Fibroblast of skin of right biceps (primary cell): ENCODE measurements at regions not wholly inside any gene's neighbourhood (a gene's known extent, or its start where the extent isn't known, plus 50 kb on each side); places are given as distances from the start of the nearest gene placed in this dataset.

Source experiments
- DNase-seq: peaks from one replicate; pipeline ENCODE4 v3.0.0-alpha.2; 2013

DNA sequence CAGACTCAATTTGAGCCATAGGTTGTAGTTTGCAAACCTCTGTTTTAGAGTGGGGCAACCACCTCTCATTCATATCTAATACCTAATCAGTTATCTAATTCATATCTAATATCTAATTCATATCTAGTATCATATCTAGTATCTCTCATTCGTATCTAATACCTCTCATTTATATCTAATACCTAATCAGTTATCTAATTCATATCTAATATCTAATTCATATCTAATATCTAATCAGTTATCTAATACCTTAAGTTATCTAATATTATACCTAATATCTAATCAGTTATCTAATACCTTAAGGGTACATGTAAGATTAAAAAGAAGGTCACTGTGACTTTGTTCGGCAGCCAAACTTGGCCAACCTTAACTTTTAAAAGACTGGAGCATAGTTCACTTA lies 403.4 kb upstream of the MMADHC start:
- DNase-seq, result no peak

DNA sequence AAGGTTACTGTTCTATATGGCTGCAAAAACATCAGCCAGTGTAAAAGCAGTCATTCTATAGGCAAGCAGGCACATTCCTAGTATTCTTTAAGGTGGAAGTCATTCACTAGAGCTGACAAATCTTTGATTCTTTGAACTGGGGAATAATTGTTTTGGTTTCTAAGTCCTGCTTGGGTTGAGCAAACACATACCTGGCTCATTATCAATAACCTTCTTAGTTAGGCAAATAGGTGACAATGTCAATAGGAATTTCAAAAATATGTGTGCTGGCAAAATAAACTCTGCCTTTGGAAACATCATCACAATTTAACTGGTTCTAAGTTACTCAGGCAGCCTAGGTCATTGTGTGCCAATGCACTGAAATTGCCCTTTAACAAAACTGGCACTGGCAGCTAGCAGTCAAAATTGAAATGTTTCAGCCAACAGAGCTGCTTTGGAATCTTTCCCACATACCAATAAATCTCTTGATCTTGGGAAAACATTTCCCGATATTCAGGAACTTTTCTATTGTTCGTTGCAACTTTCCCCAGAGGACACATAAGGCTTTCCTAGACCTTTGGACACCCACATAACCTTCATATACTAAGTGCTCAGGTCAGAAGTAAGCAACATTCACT lies 402.0 kb upstream of the MMADHC start:
- DNase-seq, result peak; percentile 79

DNA sequence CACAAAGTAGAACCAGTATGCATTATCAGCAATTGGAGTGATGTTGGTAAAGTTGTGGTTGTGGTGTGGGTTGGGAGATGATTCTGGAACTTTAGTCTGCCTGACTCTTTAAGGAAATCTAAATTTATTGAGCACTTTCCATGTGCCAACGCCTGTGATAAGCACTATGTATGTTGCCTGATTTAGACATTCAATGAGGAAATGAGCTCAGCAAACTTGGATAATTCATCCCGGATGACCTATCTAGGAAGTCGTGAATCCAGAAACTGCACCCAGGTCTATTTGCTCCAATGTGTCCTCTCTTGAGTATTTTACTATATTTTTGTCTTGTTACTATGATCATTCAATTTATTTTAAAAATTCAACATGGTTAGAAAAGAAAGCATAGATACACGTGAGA lies 400.8 kb upstream of the MMADHC start:
- DNase-seq, result no peak

DNA sequence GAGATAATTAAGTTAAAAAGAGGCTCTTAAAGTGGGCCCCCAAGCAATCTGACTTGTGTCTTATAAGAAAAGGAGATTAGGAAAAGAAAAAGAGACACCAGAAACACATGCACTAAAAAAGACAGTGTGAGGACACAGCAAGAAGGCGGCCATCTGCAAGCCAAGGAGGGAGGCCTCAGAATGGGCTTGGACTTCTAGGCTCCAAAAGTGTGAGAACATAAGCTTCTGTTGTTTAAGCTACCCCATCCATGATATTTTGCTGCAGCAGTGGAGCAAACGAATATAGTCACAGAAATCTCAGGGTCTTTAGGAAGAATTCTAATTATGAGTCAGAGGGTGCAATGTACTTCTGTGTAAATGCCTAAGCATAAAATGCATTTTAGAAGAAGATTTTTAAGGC lies 399.3 kb upstream of the MMADHC start:
- DNase-seq, result no peak

DNA sequence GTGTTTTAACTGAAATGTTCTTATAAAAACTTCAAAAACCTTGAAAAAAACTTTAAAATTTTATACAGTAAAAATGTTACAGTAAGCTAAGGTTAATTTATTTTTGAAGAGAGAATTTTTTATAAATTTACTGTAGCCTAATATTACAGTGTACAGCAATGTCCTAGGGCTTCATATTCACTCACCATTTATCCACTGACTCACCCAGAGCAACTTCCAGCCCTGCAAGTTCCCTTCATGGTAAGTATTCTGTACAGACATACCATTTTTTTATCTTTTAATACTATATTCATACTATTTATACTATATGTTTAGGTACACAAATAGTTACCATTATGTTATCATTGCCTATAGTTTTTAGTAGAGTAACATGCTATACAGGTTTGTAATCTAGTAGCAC lies 396.7 kb upstream of the MMADHC start:
- DNase-seq, result no peak

DNA sequence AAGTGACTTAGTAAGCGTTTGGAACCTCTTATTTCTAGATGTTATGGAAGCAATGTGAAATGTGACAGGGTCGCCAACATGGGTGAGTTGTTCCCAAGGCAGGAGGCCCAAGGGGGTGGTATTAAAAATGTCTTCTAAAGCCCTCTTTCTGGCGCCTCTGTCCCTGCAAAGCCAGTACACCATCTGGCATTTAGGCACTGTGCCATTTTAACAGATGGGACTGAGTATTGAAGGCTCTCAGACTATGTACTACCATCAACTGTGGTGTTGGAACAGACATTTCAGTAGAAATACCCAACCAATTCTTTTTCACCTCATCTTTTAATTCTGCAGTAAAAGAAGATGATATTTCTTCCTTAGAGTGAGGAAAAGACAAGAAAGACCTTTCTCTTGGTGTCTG lies 384.5 kb upstream of the MMADHC start:
- peak; percentile 17 for DNase-seq

DNA sequence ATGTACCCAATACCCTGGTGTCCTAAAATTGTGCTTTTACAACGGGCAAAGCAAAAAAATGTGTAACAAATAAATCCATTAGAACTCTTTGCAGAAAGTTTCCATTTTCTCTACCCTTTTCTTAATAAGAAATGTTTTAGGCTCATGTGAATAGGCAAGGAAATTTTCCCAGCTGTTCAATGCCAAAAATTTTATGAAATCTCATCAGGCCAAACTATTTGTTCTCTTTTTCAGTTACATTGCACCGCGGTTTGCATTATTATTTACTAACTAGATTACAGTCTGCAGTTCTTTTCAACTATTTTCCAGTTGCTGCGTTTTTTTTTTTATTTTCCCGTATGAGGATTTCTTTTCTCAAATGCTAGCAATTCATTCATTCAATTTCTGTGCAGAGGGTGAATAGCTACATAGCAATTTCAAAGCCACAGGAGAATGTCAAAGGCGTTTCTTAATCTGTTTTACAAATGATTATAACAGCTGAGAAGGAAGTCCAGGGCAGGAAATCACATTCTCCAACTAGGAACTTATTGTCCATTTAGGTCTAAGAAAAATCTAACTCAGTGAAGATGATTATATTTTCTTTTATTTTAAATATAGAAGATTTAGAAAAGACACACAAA lies 367.5 kb upstream of the MMADHC start:
- no peak for DNase-seq

DNA sequence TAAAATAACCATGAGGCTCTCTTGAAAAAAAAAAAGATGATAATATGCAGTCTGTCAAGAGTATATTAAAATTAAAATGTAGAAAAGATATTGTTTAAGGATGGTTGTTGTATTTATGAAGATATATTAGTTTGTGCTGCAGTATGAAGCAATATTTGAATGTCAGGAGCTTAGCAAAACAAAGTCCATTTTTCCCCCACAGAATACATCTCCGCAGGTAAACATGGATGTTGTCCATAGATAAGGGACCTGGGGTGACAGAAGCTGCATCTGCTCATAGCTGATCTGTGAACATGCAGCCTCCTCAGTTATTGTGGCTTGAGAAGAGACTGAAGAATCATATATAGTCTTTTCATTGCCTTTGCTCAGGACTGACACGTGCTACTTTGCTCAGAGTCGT lies 366.1 kb upstream of the MMADHC start:
- no peak for DNase-seq

DNA sequence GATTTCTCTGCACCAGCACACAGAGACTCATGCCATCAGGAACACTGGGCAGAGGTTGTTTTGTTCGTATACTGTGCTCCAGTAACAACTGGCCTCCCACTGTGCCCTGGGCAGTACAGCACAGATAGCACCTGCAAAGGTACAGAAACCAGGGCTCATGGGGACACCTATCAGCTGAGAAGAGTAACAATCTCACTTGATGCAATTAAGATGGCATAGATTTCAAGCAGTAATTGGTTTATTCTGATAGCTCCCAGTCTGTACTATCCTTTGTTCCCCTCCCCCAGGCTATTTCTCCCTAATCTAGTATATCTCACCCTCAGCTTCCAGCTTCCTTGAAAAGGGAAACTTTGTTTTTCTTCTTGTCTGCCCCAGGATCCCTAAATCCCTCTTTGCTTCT lies 343.9 kb upstream of the MMADHC start:
- no peak for DNase-seq

DNA sequence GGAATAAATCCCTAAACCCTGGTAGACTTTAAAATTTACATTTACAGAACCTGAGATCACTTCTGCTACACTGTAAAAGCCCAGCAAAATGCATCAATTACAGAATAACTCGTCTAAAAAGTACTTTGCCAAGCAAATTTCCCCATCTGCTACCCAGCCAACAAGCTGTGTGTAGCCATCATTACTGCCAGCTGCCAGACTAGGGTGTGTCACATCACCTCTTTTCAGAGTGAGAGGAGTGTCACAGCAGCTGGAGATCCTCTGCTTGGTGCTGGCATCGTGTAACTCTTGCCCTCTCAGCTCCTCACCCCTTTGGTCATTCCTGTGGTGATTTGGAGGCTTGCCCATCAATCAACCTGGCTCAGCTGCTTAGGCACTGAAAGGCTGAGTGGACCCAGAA lies 340.4 kb upstream of the MMADHC start:
- no peak for DNase-seq

DNA sequence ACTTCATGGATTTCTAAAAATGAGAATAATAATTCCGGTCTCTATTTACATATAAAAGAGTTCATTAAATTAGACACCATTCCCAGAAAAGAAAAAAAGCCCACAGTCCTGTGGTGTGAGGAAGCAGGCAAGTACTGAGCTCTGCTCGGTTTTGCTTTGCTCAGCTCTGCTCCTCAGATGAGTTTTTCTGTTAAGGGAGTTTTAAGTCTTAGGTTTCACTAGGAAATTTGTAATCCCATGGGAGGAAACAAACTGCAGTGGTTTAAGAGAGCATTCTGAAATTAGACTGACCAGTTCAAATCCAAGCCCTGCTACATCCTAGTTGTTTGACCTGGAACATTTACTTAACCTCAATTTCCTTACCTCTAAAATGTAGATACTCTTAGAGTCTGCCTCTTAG lies 338.6 kb upstream of the MMADHC start:
- no peak for DNase-seq

DNA sequence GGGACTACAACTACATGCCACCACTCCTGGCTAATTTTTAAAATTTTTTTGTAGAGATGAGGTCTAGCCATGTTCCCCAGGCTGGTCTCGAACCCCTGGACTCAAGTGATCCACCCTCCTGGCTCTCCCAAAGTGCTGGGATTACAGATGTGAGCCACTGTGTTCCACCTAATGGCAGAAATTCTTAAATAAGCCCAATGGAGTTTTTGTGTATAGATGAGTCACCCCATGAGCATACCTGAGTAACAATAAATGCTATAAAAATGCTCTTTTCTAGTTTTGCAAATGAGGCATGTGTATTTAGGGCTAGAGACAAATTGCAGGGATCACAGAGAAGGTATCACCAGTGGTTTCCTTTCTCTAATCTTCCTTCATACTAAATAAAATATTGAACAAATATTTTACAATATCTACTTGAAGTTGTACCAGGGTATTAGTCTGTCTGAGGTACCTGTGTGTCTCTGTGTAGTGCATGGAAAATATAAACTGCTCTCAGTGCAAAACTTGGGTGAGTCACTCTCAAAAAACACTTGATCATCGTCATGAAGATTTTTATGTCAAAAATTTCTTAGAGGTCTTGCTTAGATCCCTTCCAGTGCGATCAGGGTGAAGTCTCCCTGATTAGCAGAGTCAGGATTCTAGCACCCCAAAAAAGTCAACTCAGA lies 337.1 kb upstream of the MMADHC start:
- peak; percentile 42 for DNase-seq

DNA sequence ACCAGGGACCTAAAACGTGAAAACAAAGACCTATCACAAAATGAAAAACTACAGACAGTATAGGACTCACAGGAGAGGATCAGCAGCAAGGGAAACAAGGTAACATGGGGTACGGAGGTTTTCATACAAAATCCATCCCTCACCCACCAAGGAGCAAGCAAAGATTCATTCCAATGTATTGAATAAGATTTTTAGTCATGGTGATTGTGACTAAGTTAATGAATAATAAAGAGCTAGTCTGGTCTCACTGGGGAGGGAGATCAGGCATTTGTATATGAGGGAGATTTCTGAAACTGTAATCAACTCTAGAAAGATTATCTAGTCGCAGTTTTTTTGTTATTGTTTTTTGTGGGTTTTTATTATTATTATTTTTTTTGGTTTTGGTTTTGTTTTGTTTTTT lies 336.5 kb upstream of the MMADHC start:
- peak; percentile 74 for DNase-seq

DNA sequence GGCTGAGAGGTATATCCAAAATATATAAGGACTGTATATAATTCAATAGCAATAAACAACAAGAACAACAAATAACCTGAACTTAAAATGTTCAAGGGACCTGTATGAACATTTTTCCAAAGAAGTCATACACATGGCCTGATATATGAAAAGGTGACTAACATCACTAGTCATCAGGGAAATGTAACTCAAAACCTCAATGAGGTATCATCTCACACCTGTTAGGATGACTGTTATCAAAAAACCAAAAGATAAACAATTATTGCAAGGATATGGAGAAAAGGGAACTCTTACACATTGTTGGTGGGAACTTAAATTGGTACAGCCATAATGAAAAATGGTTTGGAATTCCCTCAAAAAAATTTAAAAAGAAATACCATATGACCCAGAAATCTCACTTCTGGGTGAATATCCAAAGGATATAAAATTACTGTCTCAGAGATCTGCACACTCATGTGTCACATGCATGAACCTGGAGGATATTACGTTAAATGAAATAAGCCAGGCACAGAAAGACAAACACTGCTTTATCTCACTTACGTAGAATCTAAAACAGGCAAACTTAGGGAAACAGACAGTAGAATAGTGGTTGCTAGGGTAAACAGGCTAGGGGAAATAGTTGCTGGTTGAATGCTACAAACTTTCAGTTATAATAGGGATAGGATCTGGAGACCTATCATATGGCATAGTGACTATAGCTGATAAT lies 334.5 kb upstream of the MMADHC start:
- no peak for DNase-seq

DNA sequence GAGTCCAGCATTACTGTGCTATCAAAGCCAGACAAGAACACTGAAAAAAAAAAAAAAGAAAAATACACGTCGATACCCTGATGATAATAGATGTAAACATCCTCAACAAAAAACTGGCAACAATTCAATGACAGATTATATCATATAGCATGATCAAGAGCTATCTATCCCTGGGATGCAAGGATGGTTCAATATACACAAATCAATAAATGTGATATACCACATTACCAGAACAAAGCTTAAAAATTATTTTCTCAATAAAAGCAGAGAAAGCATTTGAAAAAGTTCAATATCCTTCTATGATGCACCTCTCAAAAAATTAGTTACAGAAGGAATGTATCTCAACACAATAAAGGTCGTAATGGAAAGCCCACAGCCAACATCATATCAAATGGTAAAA lies 332.8 kb upstream of the MMADHC start:
- no peak for DNase-seq

DNA sequence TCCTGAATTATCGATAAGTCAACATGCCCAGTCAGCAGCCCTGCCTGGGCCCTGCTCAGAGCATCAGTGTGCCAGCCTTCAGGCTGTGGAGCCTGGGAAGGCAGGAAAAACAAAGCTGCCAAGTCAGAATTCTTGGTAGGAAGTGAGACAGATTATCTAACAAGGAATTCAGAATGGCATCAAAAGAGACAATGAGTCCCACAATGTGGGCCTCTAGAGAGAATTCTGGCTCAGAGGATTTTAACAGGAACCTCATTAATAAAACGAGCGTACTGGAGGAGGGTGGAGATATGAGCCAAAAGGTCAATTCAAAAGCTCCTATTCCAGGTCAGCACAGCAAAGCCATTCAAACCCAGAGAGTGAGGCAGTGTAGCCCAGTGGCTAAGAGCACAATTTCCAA lies 327.6 kb upstream of the MMADHC start:
- no peak for DNase-seq

DNA sequence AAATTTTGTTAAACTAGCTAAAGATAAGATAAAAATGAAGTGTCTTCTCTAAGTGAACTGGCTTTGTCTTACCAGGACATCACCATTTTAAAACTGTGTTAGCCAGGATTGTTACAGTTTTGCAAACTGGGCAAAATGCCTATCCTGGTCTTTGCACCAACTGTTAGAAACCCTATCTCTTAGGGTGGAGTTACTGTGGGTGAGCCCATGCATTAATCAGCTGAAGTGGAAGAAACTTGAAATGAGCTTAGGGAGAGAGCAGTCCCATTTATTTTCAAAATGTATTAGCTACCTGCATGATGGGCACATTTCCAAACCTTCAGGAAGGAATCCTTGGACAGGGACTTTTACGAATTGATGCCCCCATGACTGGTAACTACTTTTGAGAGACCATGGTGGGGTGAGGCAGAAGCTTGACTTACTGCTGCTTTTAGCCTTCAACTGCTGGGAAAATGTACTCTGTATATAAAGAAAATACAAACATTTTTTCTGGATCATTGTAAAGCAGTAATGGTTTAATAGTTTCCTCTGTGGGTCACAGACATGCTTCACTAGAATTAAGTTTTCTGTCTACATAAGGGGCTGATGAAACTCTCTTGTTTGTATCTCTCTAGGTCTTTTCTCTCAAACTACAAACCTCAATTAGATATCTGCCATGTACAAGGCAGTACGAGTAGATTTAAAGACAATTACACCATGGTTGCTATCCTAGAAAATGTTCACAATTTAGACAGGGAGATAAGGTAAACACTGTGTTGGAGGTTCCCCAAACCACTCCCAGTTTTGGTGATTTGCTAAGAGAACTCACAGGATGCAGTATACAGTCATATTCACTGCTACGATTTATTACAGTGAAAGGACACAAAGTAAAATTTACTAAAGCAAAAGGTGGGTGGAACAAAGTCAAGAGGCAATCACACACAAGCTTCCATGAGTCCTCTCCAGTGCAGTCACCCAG lies 321.4 kb upstream of the MMADHC start:
- DNase-seq, result peak; percentile 27

DNA sequence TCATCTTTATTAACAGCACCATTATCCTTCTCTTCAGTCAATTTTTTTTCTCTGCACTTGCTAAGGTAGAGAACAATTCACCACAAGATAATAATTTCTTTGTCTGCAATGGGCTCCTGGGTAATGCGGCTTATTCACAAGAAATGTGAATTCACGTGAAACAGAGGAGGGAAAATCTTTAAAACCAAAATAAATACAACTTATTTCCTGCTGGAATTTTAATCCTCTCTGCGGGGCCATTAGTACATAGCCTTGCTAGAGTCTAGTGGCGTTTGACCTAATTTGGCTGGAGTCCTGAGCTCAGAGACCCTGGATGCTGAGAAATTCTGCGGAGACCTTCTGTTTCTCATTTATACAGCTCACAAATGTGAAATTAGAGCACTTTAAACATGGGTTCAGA lies 319.3 kb upstream of the MMADHC start:
- DNase-seq, result no peak

DNA sequence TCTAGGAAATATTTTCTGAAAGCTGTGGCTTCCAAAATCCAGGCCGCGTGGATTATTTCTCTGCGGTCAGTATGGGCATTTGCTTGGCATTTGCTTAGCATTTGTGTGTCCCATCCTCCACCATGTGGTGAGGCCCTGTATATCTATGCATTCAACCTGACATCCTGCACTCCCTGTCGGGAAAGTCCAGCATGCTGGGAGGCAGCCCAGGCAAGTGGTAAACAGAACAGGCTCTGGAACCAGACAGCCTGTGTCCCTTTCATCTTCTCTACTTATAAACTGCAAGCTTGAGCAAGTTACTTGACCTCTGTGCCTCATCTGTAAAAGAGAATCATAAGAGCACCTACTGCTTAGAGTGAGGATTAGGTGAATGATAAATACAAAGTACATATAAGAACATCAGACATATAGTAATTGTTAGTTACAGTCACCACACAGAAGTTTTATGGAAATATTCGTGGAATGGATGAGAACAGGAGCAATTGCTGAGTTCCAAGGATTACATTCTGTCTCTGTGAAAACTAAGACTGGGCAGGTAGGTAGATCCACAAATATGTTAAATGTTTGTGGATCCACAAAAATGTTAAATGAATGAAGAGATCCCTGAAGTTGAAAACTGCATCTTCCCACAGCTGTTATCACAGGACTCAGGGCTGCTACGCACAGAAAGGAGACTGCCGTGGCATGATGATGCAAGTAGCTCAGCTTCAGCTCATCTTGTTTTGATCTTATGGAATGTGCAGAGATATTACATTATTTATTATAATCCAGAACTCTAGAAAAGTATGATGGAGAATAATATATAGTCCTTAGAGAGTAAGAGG lies 317.0 kb upstream of the MMADHC start:
- no peak for DNase-seq

DNA sequence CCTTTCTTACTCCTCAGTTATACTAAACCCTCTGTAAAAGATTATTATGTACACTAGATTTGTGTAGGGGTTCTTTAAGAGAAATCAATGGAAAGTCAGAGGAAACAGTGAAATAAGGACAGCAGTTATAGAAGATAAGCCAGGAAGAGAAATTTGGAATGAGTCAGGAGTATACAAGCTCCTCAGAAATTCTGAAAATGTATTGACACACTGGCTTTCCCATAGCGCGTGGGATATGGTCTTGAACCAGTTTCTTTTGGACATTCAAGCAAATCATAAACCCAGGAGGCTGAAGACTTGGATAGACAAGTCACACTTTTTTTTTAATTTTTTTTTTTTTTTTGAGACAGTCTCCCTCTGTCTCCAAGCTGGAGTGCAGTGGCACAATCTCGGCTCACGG lies 316.1 kb upstream of the MMADHC start:
- DNase-seq, result no peak

DNA sequence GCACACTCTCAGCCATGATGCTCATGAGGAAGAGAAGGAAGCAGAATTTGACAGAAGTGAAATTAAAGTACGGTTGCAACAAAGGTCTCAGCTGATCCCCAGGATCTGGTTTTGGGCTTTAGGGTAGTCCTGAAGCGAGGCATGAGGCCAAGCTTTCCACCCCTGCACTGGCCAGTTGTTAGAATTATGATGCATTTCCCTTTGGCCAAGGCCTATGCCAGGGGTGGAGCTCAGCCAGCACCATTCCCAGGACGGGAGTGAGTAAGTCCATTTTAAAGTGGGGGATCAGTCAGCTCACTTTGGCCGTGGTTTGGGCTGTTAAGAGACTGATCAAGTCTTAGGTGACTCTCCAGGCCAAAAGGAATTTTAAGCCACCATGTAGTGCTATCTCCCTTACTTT lies 314.5 kb upstream of the MMADHC start:
- no peak for DNase-seq
